ENCODE measurements at regions not wholly inside any gene's neighbourhood (a gene's known extent, or its start where the extent isn't known, plus 50 kb on each side); places are given as distances from the start of the nearest gene placed in this dataset.
A peak's percentile ranks its signal among the peaks of the same experiment; 100 is the strongest.

DNA sequence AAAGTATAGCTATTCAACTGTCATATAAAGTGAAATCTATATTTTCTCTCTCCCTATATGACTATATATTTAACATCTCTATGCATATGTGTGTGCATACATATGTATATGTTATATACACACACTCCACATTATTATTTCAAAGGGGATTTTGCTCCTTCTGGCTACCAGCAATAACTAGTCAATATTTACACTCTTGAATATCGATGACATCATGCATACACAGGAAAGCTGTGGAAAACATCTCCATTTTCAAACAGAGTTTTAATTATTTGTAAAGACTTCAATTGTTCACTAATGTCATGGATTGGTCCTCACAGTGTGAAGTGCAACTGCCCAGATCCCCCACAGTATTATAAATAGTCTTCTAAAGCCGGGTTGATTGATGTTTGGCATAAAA, 195.9 kb upstream of the TCF4 start:
- CTCF ChIA-PET: interaction anchor here (0.9 to 3.0 kb wide), 5 partner anchors 77 to 549 kb away, joined by 3 to 29 read pairs (median 4); no protein-coding TSS in a partner anchor

DNA sequence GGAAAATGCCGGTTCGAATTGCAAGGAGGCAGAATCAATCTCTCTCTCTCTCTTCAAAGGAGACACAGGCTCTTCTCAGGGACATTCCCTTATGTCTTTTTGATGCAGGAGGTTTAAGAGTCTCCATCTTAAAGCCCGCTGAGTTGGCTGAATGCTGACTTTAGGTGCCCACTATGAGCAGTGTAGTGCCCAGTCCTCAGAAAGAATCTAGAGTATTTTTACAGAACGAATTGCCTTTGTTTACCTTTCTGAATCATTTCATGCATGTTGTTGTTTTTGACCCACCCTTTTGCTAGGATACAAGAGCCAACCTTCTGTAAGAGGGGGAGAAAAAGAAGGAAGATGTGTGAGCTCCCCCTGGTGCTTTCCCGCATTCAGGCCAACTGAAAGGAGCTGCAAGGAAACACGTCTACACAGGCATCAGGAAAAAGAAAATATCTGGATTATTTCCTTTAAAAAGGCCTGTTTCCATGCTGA, 193.5 kb upstream of the TCF4 start:
- Histone ChIP-seq H3K9me3 (ENCODE audit: control insufficient read depth, insufficient read depth, low read depth, low read length) (no peaks in the 10 kb centered on the region), H3K27ac (ENCODE audit: extremely low read depth, low read depth, low read length) (no peak overlapping the region), H3K4me3 (ENCODE audit: low read depth, low read length) (no peak overlapping the region), H3K36me3 (ENCODE audit: control insufficient read depth in 2 of 2, insufficient read depth in 1 of 2, low read length in 2 of 2) (no peaks in the 10 kb centered on the region), H3K4me1 (ENCODE audit: control insufficient read depth, insufficient read depth, low read length) (peaks cover 6% of the 10 kb centered on the region; the same call in 1 of the 2 replicates)
- POLR2A ChIA-PET: interaction anchor here (0.5 kb wide), 1 partner anchor 213 kb away, joined by 3 read pairs; no protein-coding TSS in a partner anchor
- CTCF ChIA-PET: interaction anchor here (0.5 to 3.0 kb wide), 15 partner anchors 10 to 552 kb away, joined by 3 to 29 read pairs (median 3); no protein-coding TSS in a partner anchor
- TF ChIP-seq ZBTB7A (tag by site-specific recombination; IDR thresholded peaks at IDR 0.05; ENCODE audit: low read depth): no peak
- TF ChIP-seq ZNF266 (tag by site-specific recombination; IDR thresholded peaks at IDR 0.05; ENCODE audit: low read depth): no peak
- no peak for TF ChIP-seq ZNF202 (tag by site-specific recombination; IDR thresholded peaks at IDR 0.05; ENCODE audit: borderline replicate concordance)
- TF ChIP-seq, protein P1, sequence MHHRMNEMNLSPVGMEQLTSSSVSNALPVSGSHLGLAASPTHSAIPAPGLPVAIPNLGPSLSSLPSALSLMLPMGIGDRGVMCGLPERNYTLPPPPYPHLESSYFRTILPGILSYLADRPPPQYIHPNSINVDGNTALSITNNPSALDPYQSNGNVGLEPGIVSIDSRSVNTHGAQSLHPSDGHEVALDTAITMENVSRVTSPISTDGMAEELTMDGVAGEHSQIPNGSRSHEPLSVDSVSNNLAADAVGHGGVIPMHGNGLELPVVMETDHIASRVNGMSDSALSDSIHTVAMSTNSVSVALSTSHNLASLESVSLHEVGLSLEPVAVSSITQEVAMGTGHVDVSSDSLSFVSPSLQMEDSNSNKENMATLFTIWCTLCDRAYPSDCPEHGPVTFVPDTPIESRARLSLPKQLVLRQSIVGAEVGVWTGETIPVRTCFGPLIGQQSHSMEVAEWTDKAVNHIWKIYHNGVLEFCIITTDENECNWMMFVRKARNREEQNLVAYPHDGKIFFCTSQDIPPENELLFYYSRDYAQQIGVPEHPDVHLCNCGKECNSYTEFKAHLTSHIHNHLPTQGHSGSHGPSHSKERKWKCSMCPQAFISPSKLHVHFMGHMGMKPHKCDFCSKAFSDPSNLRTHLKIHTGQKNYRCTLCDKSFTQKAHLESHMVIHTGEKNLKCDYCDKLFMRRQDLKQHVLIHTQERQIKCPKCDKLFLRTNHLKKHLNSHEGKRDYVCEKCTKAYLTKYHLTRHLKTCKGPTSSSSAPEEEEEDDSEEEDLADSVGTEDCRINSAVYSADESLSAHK (tag by site-specific recombination; IDR thresholded peaks at IDR 0.05): no peak
- no peak for TF ChIP-seq ZNF571 (tag by site-specific recombination; IDR thresholded peaks at IDR 0.05)
- no peak for TF ChIP-seq ZNF366 (tag by site-specific recombination; conservative IDR thresholded peaks at IDR 0.05)
- no peak for TF ChIP-seq ZFP37 (tag by site-specific recombination; IDR thresholded peaks at IDR 0.05)
- TF ChIP-seq, protein P2, sequence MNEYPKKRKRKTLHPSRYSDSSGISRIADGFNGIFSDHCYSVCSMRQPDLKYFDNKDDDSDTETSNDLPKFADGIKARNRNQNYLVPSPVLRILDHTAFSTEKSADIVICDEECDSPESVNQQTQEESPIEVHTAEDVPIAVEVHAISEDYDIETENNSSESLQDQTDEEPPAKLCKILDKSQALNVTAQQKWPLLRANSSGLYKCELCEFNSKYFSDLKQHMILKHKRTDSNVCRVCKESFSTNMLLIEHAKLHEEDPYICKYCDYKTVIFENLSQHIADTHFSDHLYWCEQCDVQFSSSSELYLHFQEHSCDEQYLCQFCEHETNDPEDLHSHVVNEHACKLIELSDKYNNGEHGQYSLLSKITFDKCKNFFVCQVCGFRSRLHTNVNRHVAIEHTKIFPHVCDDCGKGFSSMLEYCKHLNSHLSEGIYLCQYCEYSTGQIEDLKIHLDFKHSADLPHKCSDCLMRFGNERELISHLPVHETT (tag by site-specific recombination; IDR thresholded peaks at IDR 0.05): no peak
- TF ChIP-seq ZNF2 (tag by site-specific recombination; IDR thresholded peaks at IDR 0.05): no peak
- TF ChIP-seq, protein P3, sequence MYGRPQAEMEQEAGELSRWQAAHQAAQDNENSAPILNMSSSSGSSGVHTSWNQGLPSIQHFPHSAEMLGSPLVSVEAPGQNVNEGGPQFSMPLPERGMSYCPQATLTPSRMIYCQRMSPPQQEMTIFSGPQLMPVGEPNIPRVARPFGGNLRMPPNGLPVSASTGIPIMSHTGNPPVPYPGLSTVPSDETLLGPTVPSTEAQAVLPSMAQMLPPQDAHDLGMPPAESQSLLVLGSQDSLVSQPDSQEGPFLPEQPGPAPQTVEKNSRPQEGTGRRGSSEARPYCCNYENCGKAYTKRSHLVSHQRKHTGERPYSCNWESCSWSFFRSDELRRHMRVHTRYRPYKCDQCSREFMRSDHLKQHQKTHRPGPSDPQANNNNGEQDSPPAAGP (tag by site-specific recombination; IDR thresholded peaks at IDR 0.05): no peak
- TF ChIP-seq, protein P4, sequence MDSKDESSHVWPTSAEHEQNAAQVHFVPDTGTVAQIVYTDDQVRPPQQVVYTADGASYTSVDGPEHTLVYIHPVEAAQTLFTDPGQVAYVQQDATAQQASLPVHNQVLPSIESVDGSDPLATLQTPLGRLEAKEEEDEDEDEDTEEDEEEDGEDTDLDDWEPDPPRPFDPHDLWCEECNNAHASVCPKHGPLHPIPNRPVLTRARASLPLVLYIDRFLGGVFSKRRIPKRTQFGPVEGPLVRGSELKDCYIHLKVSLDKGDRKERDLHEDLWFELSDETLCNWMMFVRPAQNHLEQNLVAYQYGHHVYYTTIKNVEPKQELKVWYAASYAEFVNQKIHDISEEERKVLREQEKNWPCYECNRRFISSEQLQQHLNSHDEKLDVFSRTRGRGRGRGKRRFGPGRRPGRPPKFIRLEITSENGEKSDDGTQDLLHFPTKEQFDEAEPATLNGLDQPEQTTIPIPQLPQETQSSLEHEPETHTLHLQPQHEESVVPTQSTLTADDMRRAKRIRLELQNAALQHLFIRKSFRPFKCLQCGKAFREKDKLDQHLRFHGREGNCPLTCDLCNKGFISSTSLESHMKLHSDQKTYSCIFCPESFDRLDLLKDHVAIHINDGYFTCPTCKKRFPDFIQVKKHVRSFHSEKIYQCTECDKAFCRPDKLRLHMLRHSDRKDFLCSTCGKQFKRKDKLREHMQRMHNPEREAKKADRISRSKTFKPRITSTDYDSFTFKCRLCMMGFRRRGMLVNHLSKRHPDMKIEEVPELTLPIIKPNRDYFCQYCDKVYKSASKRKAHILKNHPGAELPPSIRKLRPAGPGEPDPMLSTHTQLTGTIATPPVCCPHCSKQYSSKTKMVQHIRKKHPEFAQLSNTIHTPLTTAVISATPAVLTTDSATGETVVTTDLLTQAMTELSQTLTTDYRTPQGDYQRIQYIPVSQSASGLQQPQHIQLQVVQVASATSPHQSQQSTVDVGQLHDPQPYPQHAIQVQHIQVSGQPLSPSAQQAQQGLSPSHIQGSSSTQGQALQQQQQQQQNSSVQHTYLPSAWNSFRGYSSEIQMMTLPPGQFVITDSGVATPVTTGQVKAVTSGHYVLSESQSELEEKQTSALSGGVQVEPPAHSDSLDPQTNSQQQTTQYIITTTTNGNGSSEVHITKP (tag by site-specific recombination; IDR thresholded peaks at IDR 0.05): peak; percentile 77
- TF ChIP-seq OVOL3 (tag by site-specific recombination; IDR thresholded peaks at IDR 0.05): no peak
- TF ChIP-seq ZXDB (tag by site-specific recombination; IDR thresholded peaks at IDR 0.05): no peak
- no peak for TF ChIP-seq ZNF16 (tag by site-specific recombination; IDR thresholded peaks at IDR 0.05; ENCODE audit: low read depth)
- TF ChIP-seq FEZF1 (tag by site-specific recombination; IDR thresholded peaks at IDR 0.05): no peak
- TF ChIP-seq, protein P5, sequence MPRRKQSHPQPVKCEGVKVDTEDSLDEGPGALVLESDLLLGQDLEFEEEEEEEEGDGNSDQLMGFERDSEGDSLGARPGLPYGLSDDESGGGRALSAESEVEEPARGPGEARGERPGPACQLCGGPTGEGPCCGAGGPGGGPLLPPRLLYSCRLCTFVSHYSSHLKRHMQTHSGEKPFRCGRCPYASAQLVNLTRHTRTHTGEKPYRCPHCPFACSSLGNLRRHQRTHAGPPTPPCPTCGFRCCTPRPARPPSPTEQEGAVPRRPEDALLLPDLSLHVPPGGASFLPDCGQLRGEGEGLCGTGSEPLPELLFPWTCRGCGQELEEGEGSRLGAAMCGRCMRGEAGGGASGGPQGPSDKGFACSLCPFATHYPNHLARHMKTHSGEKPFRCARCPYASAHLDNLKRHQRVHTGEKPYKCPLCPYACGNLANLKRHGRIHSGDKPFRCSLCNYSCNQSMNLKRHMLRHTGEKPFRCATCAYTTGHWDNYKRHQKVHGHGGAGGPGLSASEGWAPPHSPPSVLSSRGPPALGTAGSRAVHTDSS (tag by site-specific recombination; IDR thresholded peaks at IDR 0.05): peak; percentile 17; the same call in 1 of the 2 replicates
- no peak for TF ChIP-seq ZNF19 (tag by site-specific recombination; IDR thresholded peaks at IDR 0.05; ENCODE audit: low read depth)
- TF ChIP-seq, protein P6, sequence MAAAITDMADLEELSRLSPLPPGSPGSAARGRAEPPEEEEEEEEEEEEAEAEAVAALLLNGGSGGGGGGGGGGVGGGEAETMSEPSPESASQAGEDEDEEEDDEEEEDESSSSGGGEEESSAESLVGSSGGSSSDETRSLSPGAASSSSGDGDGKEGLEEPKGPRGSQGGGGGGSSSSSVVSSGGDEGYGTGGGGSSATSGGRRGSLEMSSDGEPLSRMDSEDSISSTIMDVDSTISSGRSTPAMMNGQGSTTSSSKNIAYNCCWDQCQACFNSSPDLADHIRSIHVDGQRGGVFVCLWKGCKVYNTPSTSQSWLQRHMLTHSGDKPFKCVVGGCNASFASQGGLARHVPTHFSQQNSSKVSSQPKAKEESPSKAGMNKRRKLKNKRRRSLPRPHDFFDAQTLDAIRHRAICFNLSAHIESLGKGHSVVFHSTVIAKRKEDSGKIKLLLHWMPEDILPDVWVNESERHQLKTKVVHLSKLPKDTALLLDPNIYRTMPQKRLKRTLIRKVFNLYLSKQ (tag by site-specific recombination; IDR thresholded peaks at IDR 0.05; ENCODE audit: borderline replicate concordance): no peak
- TF ChIP-seq IKZF3 (tag by site-specific recombination; IDR thresholded peaks at IDR 0.05): peak; percentile 76

More for the DNA sequence above, 195.9 kb upstream of the TCF4 start:
- TF ChIP-seq, protein P7, sequence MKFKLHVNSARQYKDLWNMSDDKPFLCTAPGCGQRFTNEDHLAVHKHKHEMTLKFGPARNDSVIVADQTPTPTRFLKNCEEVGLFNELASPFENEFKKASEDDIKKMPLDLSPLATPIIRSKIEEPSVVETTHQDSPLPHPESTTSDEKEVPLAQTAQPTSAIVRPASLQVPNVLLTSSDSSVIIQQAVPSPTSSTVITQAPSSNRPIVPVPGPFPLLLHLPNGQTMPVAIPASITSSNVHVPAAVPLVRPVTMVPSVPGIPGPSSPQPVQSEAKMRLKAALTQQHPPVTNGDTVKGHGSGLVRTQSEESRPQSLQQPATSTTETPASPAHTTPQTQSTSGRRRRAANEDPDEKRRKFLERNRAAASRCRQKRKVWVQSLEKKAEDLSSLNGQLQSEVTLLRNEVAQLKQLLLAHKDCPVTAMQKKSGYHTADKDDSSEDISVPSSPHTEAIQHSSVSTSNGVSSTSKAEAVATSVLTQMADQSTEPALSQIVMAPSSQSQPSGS (tag by site-specific recombination; IDR thresholded peaks at IDR 0.05; ENCODE audit: low read depth): peak; percentile 54; the same call in 1 of the 2 replicates
- no peak for TF ChIP-seq ZNF175 (tag by site-specific recombination; IDR thresholded peaks at IDR 0.05)
- POLR2A ChIA-PET: no interaction called here
- peaks cover 0 to 1% of the 10 kb centered on the region in 2 experiments; a peak in 1 of 3 replicates for H3K36me3 ChIP-seq (ENCODE audit: control insufficient read depth in 2 of 2, insufficient read depth in 1 of 2, low read length in 2 of 2)
- H3K4me1 ChIP-seq (ENCODE audit: control insufficient read depth, insufficient read depth, low read length): peaks cover 4% of the 10 kb centered on the region; the same call in 1 of the 2 replicates
- H3K27ac ChIP-seq (ENCODE audit: extremely low read depth, low read depth, low read length): no peak overlapping the region
- no peaks in the 10 kb centered on the region for H3K9me3 ChIP-seq (ENCODE audit: control insufficient read depth, insufficient read depth, low read depth, low read length)
- no peak overlapping the region for H3K4me3 ChIP-seq (ENCODE audit: low read depth, low read length)
